Thymus (tissue), 11 donors: ENCODE measurements at regions not wholly inside any gene's neighbourhood (a gene's known extent, or its start where the extent isn't known, plus 50 kb on each side); places are given as distances from the start of the nearest gene placed in this dataset.

Experiments
- DNase-seq, 9 donors: peaks; one replicate each; pipeline ENCODE4 v3.0.0-alpha.2; 2013; ENCODE audit warnings: low spot score in 9 of 9, low read depth in 6 of 9, missing footprints in 1 of 9
- H3K27ac ChIP-seq, 2 donors: one replicate each; pipeline ENCODE4 v1.5.1; 2013; ENCODE audit warnings: control low read depth in 1 of 2, low read depth in 1 of 2, low read length in 1 of 2, mild to moderate bottlenecking in 1 of 2, moderate library complexity in 1 of 2
- H3K27me3 ChIP-seq, 2 donors: one replicate each; pipeline ENCODE4 v1.5.1; 2013; ENCODE audit warnings: low read length in 1 of 2; ENCODE audit not compliant: control insufficient read depth in 2 of 2, insufficient read depth in 1 of 2
- H3K36me3 ChIP-seq, 2 donors: one replicate each; pipeline ENCODE4 v1.5.1; 2013; ENCODE audit warnings: low read length in 1 of 2, mild to moderate bottlenecking in 1 of 2, moderate library complexity in 1 of 2; ENCODE audit not compliant: control insufficient read depth in 2 of 2, insufficient read depth in 2 of 2
- H3K4me1 ChIP-seq, 2 donors: one replicate each; pipeline ENCODE4 v1.5.1; 2013; ENCODE audit warnings: low read length in 2 of 2; ENCODE audit not compliant: control insufficient read depth in 2 of 2, insufficient read depth in 2 of 2
- H3K4me3 ChIP-seq, 2 donors: one replicate each; pipeline ENCODE4 v1.5.1; 2013; ENCODE audit warnings: low read length in 2 of 2, control low read depth in 1 of 2, mild to moderate bottlenecking in 1 of 2
- H3K9me3 ChIP-seq, 2 donors: one replicate each; pipeline ENCODE4 v1.5.1; 2013; ENCODE audit warnings: low read length in 1 of 2, mild to moderate bottlenecking in 1 of 2; ENCODE audit not compliant: control insufficient read depth in 2 of 2, insufficient read depth in 1 of 2
- WGBS: extraction: QIAGEN DNeasy Blood & Tissue Kit; methylation state at CpG from one replicate; pipeline ENCODE4 v1.1.7; 2013; 5-methylcytosine and 5-hydroxymethylcytosine counted together
- donor health status: healthy.

DNA sequence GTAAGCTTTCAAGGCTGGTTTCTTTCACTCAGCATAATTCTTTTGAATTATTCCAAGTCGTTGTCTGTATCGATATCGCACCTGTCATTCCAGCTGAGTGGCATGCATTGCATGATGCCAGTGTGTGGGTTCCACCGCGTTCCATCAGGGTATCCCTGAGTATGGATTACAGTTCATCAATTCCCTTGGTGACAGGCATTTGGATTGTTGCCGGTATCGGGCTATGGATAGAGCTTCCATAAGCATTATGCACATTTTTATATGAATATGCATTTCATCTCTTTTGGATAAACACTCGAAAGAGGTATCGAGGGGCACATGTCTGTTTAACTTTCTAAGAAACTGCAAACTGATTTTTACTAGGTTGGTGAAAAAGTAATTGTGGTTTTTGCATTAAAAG is 698.8 kb downstream of the BRD1 start:
- H3K4me1 ChIP-seq, result no peaks in the 10 kb centered on the region
- no peak overlapping the region for H3K27ac ChIP-seq
- no peaks in the 10 kb centered on the region for H3K27me3 ChIP-seq
- no peaks in the 10 kb centered on the region for H3K36me3 ChIP-seq
- WGBS, result 96% methylated on average over 9 of the region's 9 CpGs
- no peaks in the 10 kb centered on the region for H3K9me3 ChIP-seq
- H3K4me3 ChIP-seq, result no peak overlapping the region
- no peak for DNase-seq

DNA sequence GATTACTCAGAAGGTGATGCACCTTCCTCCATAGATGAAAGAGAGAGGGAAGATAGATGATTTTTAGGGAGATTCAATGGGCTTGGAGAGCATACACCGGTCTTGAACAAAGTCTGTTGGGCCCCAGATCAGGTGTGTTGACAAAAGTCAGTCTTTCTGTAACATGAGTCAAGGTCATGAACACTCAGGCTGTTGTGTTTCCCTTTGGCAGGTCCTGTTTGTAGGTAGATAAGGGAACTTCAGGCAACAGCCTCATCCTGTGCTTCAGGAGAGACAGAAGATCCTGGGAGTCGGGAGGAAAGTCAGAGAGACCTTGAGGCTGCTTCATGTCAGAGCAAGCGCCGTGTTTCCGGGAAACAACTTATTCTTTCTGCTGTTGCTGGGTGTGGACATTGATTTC is 703.1 kb downstream of the BRD1 start:
- 86% methylated on average over 5 of the region's 5 CpGs for WGBS
- Histone ChIP-seq H3K27me3 (no peaks in the 10 kb centered on the region), H3K9me3 (no peaks in the 10 kb centered on the region), H3K4me3 (no peak overlapping the region), H3K4me1 (no peaks in the 10 kb centered on the region), H3K36me3 (no peaks in the 10 kb centered on the region), H3K27ac (no peak overlapping the region)
- DNase-seq, result no peak

DNA sequence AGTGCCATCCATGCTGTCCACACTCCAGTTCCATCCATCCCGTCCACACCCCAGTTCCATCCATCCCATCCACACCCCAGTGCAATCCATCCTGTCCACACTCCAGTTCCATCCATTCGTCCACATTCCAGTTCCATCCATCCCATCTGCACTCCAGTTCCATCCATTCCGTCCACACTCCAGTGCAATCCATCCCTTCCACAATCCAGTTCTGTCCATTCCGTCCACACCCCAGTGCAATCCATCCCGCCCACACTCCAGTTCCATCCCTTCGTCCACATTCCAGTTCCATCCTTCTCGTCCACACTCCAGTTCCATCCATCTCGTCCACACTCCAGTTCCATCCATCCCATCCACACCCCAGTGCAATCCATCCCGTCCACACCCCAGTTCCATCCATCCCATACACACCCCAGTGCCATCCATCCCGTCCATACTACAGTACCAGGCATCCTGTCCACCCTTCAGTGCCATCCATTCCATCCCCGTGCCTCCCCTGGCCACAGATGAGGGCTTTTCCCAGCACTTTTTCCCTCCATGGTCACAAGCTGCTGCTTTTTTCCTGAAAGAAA is 704.0 kb downstream of the BRD1 start:
- no peak for DNase-seq
- WGBS, result 82% methylated on average over 11 of the region's 11 CpGs
- H3K27ac ChIP-seq, result no peak overlapping the region
- H3K27me3 ChIP-seq, result no peaks in the 10 kb centered on the region
- no peaks in the 10 kb centered on the region for H3K36me3 ChIP-seq
- H3K4me3 ChIP-seq, result no peak overlapping the region
- no peaks in the 10 kb centered on the region for H3K4me1 ChIP-seq
- no peaks in the 10 kb centered on the region for H3K9me3 ChIP-seq

DNA sequence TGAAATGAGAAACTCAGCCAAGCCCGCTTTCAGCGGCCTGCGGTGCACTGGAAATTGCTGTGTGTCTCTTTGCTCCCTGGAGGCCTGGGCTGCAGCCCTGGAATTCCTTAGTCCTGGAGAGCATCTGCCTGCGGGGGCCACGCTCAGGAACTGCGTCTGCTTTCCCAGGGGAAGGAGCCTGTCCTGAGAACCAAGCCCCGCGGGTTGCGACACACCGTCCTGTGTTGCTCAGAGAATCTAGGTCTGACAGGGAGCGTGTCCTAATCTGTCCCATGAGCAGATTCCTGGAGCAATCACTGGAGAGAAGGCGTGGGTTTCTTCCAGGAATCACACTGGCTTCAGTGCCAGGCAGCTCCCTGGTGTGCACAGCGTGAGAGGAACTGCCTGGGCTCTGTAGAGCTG is 708.1 kb downstream of the BRD1 start:
- Histone ChIP-seq H3K27ac (no peak overlapping the region), H3K27me3 (no peaks in the 10 kb centered on the region), H3K4me3 (no peak overlapping the region), H3K4me1 (no peaks in the 10 kb centered on the region), H3K36me3 (no peaks in the 10 kb centered on the region), H3K9me3 (no peaks in the 10 kb centered on the region)
- WGBS, result 78% methylated on average over 13 of the region's 13 CpGs
- DNase-seq, result no peak

DNA sequence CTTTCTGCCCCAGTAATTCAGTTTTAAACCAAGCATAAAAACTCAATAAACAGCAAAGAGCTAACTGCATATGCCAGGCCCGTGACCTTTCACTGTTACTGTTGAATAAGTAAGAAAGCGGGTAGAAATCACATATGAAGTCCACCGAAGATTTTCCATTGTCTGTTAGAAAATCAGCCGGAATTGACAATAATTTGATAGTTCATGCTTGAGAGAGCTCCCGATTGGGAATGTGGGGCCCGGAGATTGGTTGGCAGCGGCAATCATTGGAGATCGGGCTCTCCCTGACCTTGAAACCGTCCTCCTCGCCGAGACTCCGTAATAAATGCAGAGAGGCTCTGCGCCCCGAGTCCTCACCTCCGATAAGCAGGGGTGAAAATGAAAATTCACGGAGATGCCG is 709.6 kb downstream of the BRD1 start:
- 98% methylated on average over 17 of the region's 17 CpGs for WGBS
- H3K27me3 ChIP-seq, result no peaks in the 10 kb centered on the region
- H3K4me3 ChIP-seq, result no peak overlapping the region
- H3K36me3 ChIP-seq, result no peaks in the 10 kb centered on the region
- no peaks in the 10 kb centered on the region for H3K4me1 ChIP-seq
- no peak overlapping the region for H3K27ac ChIP-seq
- no peaks in the 10 kb centered on the region for H3K9me3 ChIP-seq
- no peak for DNase-seq

DNA sequence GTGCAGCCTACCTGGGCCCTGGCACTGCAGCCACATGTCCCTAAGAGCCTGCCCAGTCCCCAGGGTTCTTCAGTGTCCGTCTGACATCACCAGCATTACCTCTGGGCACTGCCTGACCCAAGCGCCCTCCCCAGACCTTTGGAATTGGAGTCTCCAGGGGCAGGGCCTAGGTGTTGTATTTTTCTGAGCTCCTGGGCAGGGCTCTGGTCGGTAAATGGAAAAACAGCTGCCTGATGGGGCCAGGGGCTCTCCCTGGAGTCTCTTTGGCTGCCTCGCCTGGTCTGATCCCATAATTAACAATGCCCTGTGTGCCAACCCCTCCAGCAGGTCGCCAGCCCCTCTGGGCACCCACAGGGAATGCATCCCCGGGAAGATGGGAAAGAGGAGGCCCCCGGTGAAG is 710.2 kb downstream of the BRD1 start:
- H3K27ac ChIP-seq, result no peak overlapping the region
- no peaks in the 10 kb centered on the region for H3K4me1 ChIP-seq
- H3K4me3 ChIP-seq, result no peak overlapping the region
- 84% methylated on average over 7 of the region's 7 CpGs for WGBS
- H3K36me3 ChIP-seq, result no peaks in the 10 kb centered on the region
- no peaks in the 10 kb centered on the region for H3K27me3 ChIP-seq
- H3K9me3 ChIP-seq, result no peaks in the 10 kb centered on the region
- no peak for DNase-seq

DNA sequence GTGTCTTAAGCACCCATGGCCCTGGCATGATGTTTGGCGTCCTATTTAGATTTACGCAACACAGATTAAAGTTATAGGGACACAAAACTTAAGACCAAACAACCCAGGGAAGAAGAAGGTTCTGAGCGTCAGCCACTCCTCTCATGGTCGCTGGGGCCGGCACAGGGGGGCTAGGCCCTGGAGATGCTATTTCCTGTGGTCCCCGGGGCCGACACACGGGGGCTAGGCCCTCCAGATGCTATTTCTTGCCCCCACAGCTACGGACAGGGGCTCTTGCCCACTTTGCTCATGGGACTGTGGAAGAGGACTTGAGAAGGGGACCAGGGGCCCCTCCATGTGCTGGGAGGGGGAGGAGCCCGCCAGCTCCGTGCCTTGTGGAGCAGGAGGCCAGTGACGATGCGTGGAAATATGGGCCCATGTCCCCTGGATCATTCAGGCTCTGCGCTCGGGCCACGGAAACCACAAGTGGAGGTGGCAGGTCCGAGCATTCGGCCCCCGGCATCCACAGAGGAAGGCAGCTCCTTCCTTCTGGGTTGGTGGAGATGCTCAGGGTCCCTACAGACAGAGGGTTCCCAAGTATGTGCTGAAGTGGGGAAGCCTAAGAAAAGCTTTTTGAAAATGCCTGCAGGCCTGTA is 711.1 kb downstream of the BRD1 start:
- Histone ChIP-seq H3K27ac (no peak overlapping the region), H3K27me3 (no peaks in the 10 kb centered on the region), H3K36me3 (no peaks in the 10 kb centered on the region), H3K4me1 (no peaks in the 10 kb centered on the region), H3K9me3 (no peaks in the 10 kb centered on the region), H3K4me3 (no peak overlapping the region)
- WGBS, result 85% methylated on average over 19 of the region's 19 CpGs
- DNase-seq, result no peak

DNA sequence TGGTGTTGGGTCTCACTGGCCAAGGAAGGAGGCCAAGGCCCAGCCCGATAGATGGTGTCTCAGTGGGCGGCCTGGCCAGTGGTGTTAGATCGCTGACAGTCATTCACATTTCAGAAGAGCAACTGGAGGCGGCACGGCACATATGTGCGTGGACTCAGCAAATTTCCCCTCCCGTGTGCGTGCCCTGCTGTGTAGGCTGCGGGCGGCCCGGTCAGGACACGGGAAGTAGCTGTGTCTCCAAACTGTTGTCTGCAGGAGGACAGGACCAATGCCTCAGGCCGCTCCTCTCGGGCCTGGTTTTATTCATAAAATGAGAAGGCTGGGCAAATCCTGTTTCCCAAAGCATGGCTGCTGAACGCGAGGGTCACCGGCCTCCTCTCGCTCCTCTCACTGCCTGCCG is 711.7 kb downstream of the BRD1 start:
- Histone ChIP-seq H3K36me3 (no peaks in the 10 kb centered on the region), H3K9me3 (no peaks in the 10 kb centered on the region)
- 96% methylated on average over 19 of the region's 19 CpGs for WGBS

DNA sequence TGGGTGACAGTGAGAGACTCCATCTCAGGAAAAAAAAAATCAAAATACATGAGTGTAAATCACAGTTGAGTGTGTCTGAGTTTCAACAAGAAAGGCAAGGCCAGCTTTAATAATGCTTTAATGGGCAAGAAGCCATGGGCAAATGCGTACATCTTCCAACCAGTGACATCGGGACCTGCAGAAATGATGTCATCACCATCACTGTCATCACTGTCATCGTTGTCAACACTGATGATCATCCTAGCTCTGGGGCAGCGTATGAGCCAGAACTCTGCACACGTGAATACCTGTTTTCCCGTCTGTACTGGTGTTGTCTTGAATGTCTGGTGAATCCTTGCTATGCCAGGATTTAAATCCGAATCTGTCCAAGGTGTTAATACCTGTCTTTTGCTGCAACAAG is 712.5 kb downstream of the BRD1 start:
- Histone ChIP-seq H3K4me3 (no peak overlapping the region), H3K27ac (no peak overlapping the region), H3K36me3 (no peaks in the 10 kb centered on the region), H3K9me3 (no peaks in the 10 kb centered on the region), H3K27me3 (no peaks in the 10 kb centered on the region), H3K4me1 (no peaks in the 10 kb centered on the region)
- WGBS, result 91% methylated on average over 6 of the region's 7 CpGs
- DNase-seq, result no peak

More for the DNA sequence above, 711.7 kb downstream of the BRD1 start:
- no peak for DNase-seq
- H3K27ac ChIP-seq, result no peak overlapping the region
- H3K4me3 ChIP-seq, result no peak overlapping the region
- no peaks in the 10 kb centered on the region for H3K4me1 ChIP-seq
- no peaks in the 10 kb centered on the region for H3K27me3 ChIP-seq
